HG02884 (cell line): ENCODE measurements at regions not wholly inside any gene's neighbourhood (a gene's known extent, or its start where the extent isn't known, plus 50 kb on each side); places are given as distances from the start of the nearest gene placed in this dataset.

Experiments
- ATAC-seq: cut with Tn5 transposase; IDR thresholded peaks from one replicate; pipeline ENCODE4 v1.9.1; 2021; ENCODE audit warnings: mild to moderate bottlenecking, moderate library complexity; ENCODE audit not compliant: unreplicated experiment

DNA sequence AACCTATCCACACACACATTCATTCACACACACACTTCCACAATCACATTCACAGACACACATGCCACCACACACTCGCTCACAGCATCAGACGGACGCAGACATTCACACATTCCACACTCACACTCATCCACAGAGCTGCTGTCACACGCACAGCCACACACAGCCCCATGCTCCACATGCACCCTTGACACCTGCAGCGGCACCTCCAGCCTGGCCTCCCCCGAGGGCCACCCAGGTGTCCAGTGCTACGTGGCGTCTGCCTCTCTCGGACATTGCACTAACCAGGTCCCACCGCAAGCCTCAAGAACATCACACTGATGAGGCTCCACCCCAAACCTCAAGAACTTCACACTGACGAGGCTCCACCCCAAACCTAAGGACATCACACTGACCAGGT lies 155.2 kb downstream of the RBFOX3 start:
- ATAC-seq: no peak

- no peak for ATAC-seq
Observed at GRCh38 chr17:79454826-79455225, 156.0 kb downstream of the RBFOX3 start.

- ATAC-seq: no peak
Observed at GRCh38 chr17:79453481-79453880, 157.4 kb downstream of the RBFOX3 start.

DNA sequence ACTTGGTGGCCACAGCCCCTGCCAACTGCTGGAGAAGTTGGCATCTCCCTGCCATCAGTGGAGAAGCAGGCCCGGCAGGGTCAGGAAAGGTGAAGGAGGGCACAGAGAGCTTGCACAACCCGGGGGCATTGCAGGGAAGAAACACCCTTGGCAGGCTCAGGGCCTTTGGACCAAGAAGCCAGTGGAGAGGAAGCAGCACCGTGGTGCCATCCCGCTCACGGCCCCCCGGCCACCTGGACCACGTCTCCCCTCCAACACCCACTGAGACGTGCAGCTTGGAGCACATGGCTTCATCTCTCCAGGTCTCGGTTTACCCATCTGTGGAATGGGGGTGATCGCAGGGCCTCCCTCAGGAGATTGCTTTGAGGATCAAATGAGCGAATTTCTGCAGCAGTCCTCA lies 158.1 kb downstream of the RBFOX3 start:
- no peak for ATAC-seq

GRCh38 chr17:79451167-79451566 lies 159.7 kb downstream of the RBFOX3 start:
- ATAC-seq: no peak

DNA sequence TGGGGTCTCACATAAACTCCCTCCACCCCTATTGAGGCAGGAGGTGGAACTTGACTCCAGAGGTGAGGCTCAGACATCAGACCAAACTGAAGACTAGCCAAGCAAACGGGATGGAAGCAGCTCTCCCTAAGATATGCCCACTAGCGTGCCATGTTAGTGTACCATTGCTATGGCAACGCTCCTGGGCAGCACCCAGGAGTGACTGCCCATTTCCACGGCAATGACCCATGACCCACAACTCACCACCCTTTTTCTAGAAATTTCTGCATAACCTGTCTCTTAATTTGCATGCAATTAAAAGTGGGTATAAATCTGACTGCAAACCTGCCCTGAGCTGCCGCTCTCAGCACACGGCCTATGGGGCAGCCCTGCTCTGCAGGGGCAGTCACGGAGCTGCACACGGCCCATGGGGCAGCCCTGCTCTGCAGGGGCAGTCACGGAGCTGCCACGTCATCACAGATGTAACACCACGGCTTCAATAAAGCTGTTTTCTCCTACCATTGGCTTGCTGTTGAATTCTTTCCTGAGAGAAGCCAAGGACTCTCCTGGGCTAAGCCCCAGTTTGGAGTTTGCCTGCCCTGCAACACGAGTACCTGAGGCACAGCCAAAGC lies 164.3 kb downstream of the RBFOX3 start:
- ATAC-seq: no peak

- ATAC-seq: no peak
Observed at GRCh38 chr17:79444198-79444597, 166.7 kb downstream of the RBFOX3 start.

GRCh38 chr17:79443026-79443425 lies 167.8 kb downstream of the RBFOX3 start:
- no peak for ATAC-seq

GRCh38 chr17:79441356-79442160 lies 169.3 kb downstream of the RBFOX3 start:
- no peak for ATAC-seq

GRCh38 chr17:79440251-79440650 lies 170.6 kb downstream of the RBFOX3 start:
- no peak for ATAC-seq

DNA sequence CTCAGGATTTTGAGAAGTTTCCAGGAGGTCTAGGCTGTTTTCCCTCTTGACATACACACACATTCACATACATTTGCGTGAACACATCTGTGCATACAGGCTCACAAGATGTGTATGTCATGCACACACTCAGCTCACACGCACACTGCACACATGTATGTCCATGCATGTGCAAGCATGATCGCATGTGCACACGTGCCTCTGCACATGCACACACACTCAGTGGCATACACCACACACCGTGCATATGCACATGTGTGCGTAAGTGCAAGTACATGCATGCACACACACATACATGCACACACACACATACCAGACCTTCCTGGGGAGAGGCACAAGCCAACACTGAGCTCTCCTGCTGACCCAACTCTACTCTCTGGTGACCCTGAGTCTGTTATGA lies 171.4 kb downstream of the RBFOX3 start:
- no peak for ATAC-seq

DNA sequence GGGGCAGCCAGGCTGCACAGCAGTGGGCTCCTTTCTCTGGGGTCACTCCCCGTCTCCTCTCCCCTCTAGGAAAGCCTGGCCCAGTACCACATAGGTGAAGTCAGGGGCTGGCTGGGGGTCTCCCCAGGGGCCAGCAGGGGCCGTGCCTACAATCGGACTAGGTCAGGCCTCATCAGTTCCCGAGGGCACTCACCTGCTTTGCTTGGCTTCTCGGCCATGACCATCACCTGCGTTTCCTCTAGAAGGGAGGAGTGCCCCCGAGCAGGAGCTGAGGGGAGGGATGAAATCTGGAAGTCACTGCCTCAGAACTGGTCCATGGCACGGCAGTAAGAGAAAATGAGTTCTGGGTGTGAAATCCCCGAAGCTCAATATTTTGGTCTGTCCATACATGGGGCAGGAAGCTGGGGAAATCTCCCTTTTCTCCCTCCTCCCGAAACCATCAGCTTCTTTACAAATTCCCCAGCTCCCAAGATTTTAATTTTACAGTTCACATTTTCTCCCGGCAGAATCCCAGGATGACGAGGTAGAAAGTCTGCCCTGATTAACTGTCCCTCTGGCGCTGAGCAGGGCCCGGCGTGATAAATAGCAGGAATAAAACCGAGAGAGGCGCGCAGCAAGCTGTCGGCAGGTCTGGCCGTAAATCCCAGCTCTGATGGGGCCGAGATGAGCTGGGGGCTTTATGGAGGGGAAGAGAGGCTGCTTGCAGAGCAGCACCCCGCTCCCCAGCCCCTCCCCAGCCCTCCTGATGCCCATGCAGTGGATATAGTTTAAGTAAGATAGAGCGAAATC lies 172.1 kb downstream of the RBFOX3 start:
- no peak for ATAC-seq

DNA sequence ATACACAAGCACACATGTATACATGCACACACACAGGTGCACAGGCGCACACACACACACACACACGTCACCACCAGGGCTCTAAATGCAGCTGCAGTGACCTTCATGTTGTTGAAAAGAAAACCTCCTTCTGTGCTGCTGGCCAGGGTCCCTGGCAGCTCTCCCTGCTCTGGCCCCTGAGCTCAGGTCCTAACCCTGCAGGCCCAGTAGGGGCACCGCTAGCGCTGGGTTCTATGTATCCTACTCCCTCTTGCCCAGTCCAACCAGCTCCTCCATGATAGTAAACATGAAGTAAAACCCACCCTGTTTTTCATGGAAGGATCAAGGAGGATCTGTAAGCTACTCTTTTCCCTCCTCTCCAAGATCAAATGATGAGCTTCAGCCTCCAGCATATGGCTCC lies 172.8 kb downstream of the RBFOX3 start:
- no peak for ATAC-seq

- ATAC-seq: no peak
Observed at GRCh38 chr17:79437081-79437480, 173.8 kb downstream of the RBFOX3 start.

GRCh38 chr17:79435962-79436361 lies 174.9 kb downstream of the RBFOX3 start:
- ATAC-seq: no peak

- ATAC-seq: no peak
Observed at GRCh38 chr17:79435296-79435695, 175.6 kb downstream of the RBFOX3 start.

GRCh38 chr17:79434215-79434614 lies 176.6 kb downstream of the RBFOX3 start:
- no peak for ATAC-seq

DNA sequence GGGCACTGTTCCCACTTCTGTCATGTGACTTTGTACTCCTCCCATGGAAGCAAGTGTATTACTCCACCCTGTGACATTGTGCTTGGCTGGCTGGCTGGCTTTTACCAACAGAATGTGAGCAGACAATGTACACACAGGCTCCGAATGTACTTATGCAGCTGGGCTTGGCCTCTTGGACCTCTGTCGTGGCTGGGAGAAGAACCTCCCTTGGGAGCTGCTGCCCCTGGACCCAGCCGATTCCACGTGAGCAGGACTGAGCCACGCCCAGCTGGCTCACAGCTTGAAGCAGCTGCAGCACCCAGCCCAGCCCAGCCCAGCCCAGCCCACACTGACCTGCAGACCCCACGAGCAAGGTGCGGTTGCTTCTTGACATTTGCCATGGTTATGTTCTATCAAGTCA lies 177.5 kb downstream of the RBFOX3 start:
- ATAC-seq: no peak

DNA sequence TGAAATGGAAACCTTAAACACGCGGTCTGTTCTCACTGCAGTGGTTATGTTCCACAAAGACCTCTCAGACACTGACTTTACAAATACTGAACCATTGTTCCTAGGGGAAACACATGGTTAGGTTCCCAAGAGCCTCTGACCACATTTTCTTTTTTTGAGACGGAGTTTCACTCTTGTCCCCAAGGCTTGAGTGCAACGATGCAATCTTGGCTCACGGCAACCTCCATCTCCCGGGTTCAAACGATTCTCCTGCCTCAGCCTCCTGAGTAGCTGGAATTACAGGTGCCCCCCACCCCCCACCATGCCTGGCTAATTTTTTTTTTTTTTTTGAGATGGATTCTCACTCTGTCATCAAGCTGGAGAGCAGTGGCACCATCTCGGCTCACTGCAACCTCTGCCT lies 179.7 kb downstream of the RBFOX3 start:
- no peak for ATAC-seq

DNA sequence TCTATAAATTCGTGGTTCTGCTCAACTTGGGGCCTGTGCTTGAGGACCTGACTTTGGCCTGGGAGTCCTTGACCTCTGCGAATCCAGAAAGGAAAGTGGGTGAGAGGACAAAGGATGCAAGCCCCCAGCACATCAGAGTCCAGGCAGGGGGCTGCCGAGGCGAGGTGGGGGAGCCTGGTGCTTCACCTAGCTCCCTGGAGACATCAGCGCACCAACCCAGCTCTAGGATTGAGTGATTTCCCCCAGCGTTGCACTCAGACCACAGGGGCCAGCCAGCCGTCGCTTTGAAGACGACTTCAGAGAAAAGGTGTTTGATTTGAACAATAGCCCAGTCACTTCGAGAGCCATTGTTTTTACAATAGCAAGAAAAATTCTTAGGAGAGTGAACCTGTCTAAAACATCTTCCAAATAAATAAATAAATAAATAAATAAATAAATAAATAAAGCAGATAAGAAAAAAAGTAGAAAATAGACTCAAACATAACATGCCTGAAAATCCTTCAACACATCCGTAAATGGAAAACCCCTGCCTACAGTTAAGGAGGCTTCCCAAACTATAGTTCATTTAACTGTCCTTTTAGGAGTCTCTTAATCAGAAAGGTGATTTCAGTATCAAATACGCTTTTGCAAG lies 180.9 kb downstream of the RBFOX3 start:
- ATAC-seq: no peak

- ATAC-seq: no peak
Observed at GRCh38 chr17:79428988-79429387, 181.9 kb downstream of the RBFOX3 start.
